ENCODE measurements at regions not wholly inside any gene's neighbourhood (a gene's known extent, or its start where the extent isn't known, plus 50 kb on each side); places are given as distances from the start of the nearest gene placed in this dataset.

DNA sequence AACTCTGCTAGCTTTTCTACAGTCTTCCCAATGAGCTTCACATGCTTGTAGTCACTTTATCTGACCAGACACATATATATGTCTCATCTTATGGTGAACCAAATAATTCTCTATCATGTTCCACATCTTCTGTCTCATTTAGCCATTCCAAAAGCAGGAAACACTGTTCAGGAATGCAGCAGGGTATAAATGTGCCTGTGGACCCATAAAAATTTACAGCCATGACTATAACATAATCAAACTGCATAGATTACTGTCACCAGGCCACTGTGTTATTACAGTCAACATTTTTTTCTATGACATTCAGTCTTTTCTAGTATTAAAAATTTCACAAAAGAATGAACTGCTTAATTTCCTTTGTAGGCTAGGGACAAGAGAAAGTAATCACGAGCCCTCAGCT is 170.0 kb upstream of the NPY2R start:
- TF ChIP-seq, protein P1, sequence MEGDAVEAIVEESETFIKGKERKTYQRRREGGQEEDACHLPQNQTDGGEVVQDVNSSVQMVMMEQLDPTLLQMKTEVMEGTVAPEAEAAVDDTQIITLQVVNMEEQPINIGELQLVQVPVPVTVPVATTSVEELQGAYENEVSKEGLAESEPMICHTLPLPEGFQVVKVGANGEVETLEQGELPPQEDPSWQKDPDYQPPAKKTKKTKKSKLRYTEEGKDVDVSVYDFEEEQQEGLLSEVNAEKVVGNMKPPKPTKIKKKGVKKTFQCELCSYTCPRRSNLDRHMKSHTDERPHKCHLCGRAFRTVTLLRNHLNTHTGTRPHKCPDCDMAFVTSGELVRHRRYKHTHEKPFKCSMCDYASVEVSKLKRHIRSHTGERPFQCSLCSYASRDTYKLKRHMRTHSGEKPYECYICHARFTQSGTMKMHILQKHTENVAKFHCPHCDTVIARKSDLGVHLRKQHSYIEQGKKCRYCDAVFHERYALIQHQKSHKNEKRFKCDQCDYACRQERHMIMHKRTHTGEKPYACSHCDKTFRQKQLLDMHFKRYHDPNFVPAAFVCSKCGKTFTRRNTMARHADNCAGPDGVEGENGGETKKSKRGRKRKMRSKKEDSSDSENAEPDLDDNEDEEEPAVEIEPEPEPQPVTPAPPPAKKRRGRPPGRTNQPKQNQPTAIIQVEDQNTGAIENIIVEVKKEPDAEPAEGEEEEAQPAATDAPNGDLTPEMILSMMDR (IDR thresholded peaks at IDR 0.05), result no peak
- TF ChIP-seq POLR2AphosphoS5 (IDR thresholded peaks at IDR 0.05) (no peak), POLR2A (IDR thresholded peaks at IDR 0.05) (no peak)
